ENCODE measurements at regions not wholly inside any gene's neighbourhood (a gene's known extent, or its start where the extent isn't known, plus 50 kb on each side); places are given as distances from the start of the nearest gene placed in this dataset.
"Not testable (repeated sequence)": the region's sequence is repeated elsewhere in the genome, so short reads cannot be mapped to it uniquely, and the experiment has no call there.

GRCh38 chr2:56021579-56021978 is 98.0 kb upstream of the EFEMP1 start:
- DNase-seq, result no peak

GRCh38 chr2:56025469-56026193 is 102.0 kb upstream of the EFEMP1 start:
- no peak for DNase-seq

- DNase-seq, result no peak
Measured at GRCh38 chr2:56026828-56027227, 103.2 kb upstream of the EFEMP1 start.

GRCh38 chr2:56030062-56030461 is 106.5 kb upstream of the EFEMP1 start:
- DNase-seq, result no peak

GRCh38 chr2:56030901-56031300 is 107.3 kb upstream of the EFEMP1 start:
- no peak for DNase-seq

- no peak for DNase-seq
Measured at GRCh38 chr2:56034258-56034657, 110.7 kb upstream of the EFEMP1 start.

GRCh38 chr2:56040189-56040588 is 116.6 kb upstream of the EFEMP1 start:
- no peak for DNase-seq

- DNase-seq, result no peak
Measured at GRCh38 chr2:56040834-56041233, 117.3 kb upstream of the EFEMP1 start.

GRCh38 chr2:56047136-56047535 is 123.6 kb upstream of the EFEMP1 start:
- no peak for DNase-seq

GRCh38 chr2:56049233-56049845 is 125.8 kb upstream of the EFEMP1 start:
- no peak for DNase-seq

GRCh38 chr2:56053679-56054078 is 130.1 kb upstream of the EFEMP1 start:
- no peak for DNase-seq

- no peak for DNase-seq
Measured at GRCh38 chr2:56055405-56055804, 128.4 kb upstream of the CCDC85A start.

- DNase-seq, result not testable (repeated sequence)
Measured at GRCh38 chr2:56061327-56061726, 122.5 kb upstream of the CCDC85A start.

- DNase-seq, result no peak
Measured at GRCh38 chr2:56068746-56069145, 115.0 kb upstream of the CCDC85A start.

GRCh38 chr2:56077359-56077915 is 106.4 kb upstream of the CCDC85A start:
- no peak for DNase-seq

GRCh38 chr2:56082665-56083064 is 101.1 kb upstream of the CCDC85A start:
- DNase-seq, result no peak

GRCh38 chr2:56084111-56084901 is 99.5 kb upstream of the CCDC85A start:
- peak; percentile 2 for DNase-seq

- no peak for DNase-seq
Measured at GRCh38 chr2:56086336-56086735, 97.5 kb upstream of the CCDC85A start.

- no peak for DNase-seq
Measured at GRCh38 chr2:56088411-56088810, 95.4 kb upstream of the CCDC85A start.

GRCh38 chr2:56089931-56090330 is 93.9 kb upstream of the CCDC85A start:
- no peak for DNase-seq

- no peak for DNase-seq
Measured at GRCh38 chr2:56099963-56100362, 83.8 kb upstream of the CCDC85A start.

GRCh38 chr2:56100791-56101312 is 82.9 kb upstream of the CCDC85A start:
- DNase-seq, result no peak

- DNase-seq, result no peak
Measured at GRCh38 chr2:56102098-56102497, 81.7 kb upstream of the CCDC85A start.

Data from suppressor macrophage treated with lipopolysaccharide for 4 hours (primary cell).